ENCODE measurements at regions not wholly inside any gene's neighbourhood (a gene's known extent, or its start where the extent isn't known, plus 50 kb on each side); places are given as distances from the start of the nearest gene placed in this dataset.

- DNase-seq (ENCODE audit: low read depth in 1 of 2, low spot score in 2 of 2) = no peak
- ChIA-PET CTCF (ENCODE audit: partially characterized antibody) (interaction anchor here (0.9 kb wide), 1 partner anchor 370 kb away, joined by 3 read pairs; no protein-coding TSS in a partner anchor), POLR2A (ENCODE audit: partially characterized antibody) (no interaction called here)
- no peak overlapping the region for H4K91ac ChIP-seq (replicated peaks; ENCODE audit: insufficient read length, low read length)
- H3K36me3 ChIP-seq (ENCODE audit: control insufficient read depth in 2 of 4, insufficient read depth in 4 of 4, low read length in 3 of 4) = no peaks in the 10 kb centered on the region
- H3K14ac ChIP-seq (ENCODE audit: insufficient read length) = no peak overlapping the region
- no peak overlapping the region for H4K8ac ChIP-seq (ENCODE audit: extremely low read depth, insufficient read depth, low read length)
- no peak overlapping the region for H3K4me3 ChIP-seq (ENCODE audit: extremely low read depth in 1 of 4, insufficient read depth in 2 of 4, low read depth in 3 of 4, low read length in 4 of 4)
- no peak overlapping the region for H4K5ac ChIP-seq (ENCODE audit: insufficient read length, low read depth, low read length)
- no peak overlapping the region for H2AK5ac ChIP-seq (ENCODE audit: low read depth, low read length)
- H2BK5ac ChIP-seq (ENCODE audit: low read depth, low read length) = no peak overlapping the region
- no peak overlapping the region for H3K23ac ChIP-seq (ENCODE audit: insufficient read length)
- H3K23me2 ChIP-seq (ENCODE audit: low read depth, low read length) = no peaks in the 10 kb centered on the region
- no peak overlapping the region for H2BK15ac ChIP-seq (ENCODE audit: low read length)
- H2BK120ac ChIP-seq (replicated peaks; ENCODE audit: low read depth, low read length) = no peak overlapping the region
- no peaks in the 10 kb centered on the region for H3K79me1 ChIP-seq (ENCODE audit: low read depth, low read length)
- no peak overlapping the region for H3K18ac ChIP-seq (ENCODE audit: extremely low read depth, low read length)
- H3K9ac ChIP-seq (replicated peaks in 1 of 4; ENCODE audit: extremely low read depth in 1 of 4, low read depth in 3 of 4, low read length in 3 of 4) = no peak overlapping the region
- TF ChIP-seq BCL11A (IDR thresholded peaks at IDR 0.05; ENCODE audit: low read depth in 2 of 2, low read length in 2 of 2) (no peak), NANOG (IDR thresholded peaks at IDR 0.05; ENCODE audit: insufficient read depth, low read depth, low read length, poor library complexity, severe bottlenecking) (no peak)
- no peaks in the 10 kb centered on the region for H3K9me3 ChIP-seq (ENCODE audit: insufficient read depth in 2 of 2, low read depth in 1 of 2, low read length in 1 of 2)
- H3K27me3 ChIP-seq (replicated peaks in 1 of 4; ENCODE audit: control insufficient read depth in 3 of 4, extremely low read depth in 1 of 4, insufficient read depth in 3 of 4, low read length in 3 of 4) = no peaks in the 10 kb centered on the region
- H3K27ac ChIP-seq (ENCODE audit: low read depth, low read length) = no peak overlapping the region
- H2AFZ ChIP-seq (ENCODE audit: low read length) = no peak overlapping the region
- H4K20me1 ChIP-seq (replicated peaks in 1 of 2; ENCODE audit: control insufficient read depth in 1 of 2, insufficient read depth in 2 of 2, low read length in 2 of 2) = no peaks in the 10 kb centered on the region
- no peak overlapping the region for H3K4me2 ChIP-seq (ENCODE audit: insufficient read depth in 1 of 2, low read depth in 2 of 2, low read length in 2 of 2)
- H3K56ac ChIP-seq (replicated peaks; ENCODE audit: insufficient read length, low read depth, low read length) = no peak overlapping the region
- H3K4me1 ChIP-seq (replicated peaks in 1 of 4; ENCODE audit: control insufficient read depth in 3 of 4, insufficient read depth in 4 of 4, low read length in 3 of 4) = no peaks in the 10 kb centered on the region
- no peak overlapping the region for H2BK20ac ChIP-seq (ENCODE audit: low read length)
- 69% methylated on average over 2 of the region's 2 CpGs; no CpG with 5 or more reads in 1 of the 2 experiments for WGBS, 2 experiments (ENCODE audit: extremely low coverage in 1 of 2, insufficient coverage in 1 of 2, insufficient read length in 1 of 2, insufficient replicate concordance in 2 of 2, low coverage in 1 of 2, low lambda C conversion rate in 2 of 2, missing lambda C conversion rate in 1 of 2)
- H3K79me2 ChIP-seq (ENCODE audit: control insufficient read depth in 1 of 2, insufficient read depth in 2 of 2, low read length in 2 of 2) = no peaks in the 10 kb centered on the region
- no peak overlapping the region for H2BK12ac ChIP-seq (ENCODE audit: low read depth, low read length)
- no peak for FAIRE-seq
- no peak overlapping the region for H3K4ac ChIP-seq (replicated peaks; ENCODE audit: insufficient read length, low read depth, low read length)
These were observed 86.6 kb downstream of the PRR20E start for GRCh38 chr13:57253551-57253950.

Measured in H1 (cell line).